HepG2 (cell line): ENCODE measurements at regions not wholly inside any gene's neighbourhood (a gene's known extent, or its start where the extent isn't known, plus 50 kb on each side); places are given as distances from the start of the nearest gene placed in this dataset.

Source experiments
- ATAC-seq: fragments of 200-7000 bp; cut with Tn5 transposase; 3 replicates; pipeline ENCODE4 v1.9.1; 2020; ENCODE audit warnings: mild to moderate bottlenecking, moderate library complexity
- BruUV-seq: library from RNA; stranded (reverse); fragments of 400-500 nt; replicated peaks from 2 replicates; lab custom pipeline; 2021; lab: Mats Ljungman, UMichigan
- CTCF ChIA-PET: fragments of 300-600 bp; formaldehyde crosslinking; extraction: SDS; loops from one replicate; lab custom pipeline; 2021; ENCODE audit warnings: low total read pairs, inconsistent platforms, low intra/inter-chr PET ratio; lab: Yijun Ruan, JAX
- POLR2A ChIA-PET: fragments of 350-600 bp; sonication (Branson Sonifier 250); formaldehyde crosslinking; loops from one replicate; lab custom pipeline; 2020; ENCODE audit warnings: antibody characterized with exemption, inconsistent platforms; lab: Yijun Ruan, JAX
- DNase-seq: peaks from one replicate; pipeline ENCODE4 v3.0.0-alpha.2; 2015; ENCODE audit warnings: low spot score
- FAIRE-seq: peaks from 3 replicates; lab custom pipeline; 2011; peaks lifted over from hg19 to GRCh38; lab: Jason Lieb, UNC
- H2AFZ ChIP-seq: one replicate; pipeline ENCODE4 v1.6.1; 2011; ENCODE audit warnings: low read length, inconsistent platforms
- H3K27ac ChIP-seq: fragments of 300-600 bp; 3 replicates; pipeline ENCODE4 v1.8.0; 2011; ENCODE audit warnings: mixed run types, mild to moderate bottlenecking, mixed read lengths, low read length, inconsistent platforms; ENCODE audit not compliant: insufficient read depth; ENCODE audit errors: extremely low read length
- H3K27me3 ChIP-seq, 2 experiments: fragments of 200-600 bp in 1 of 2; 2 replicates in 1 of 2; 3 replicates in 1 of 2; pipeline versions ENCODE4 v1.6.0 to v1.8.0; 2011; ENCODE audit warnings: low read length in 2 of 2, mild to moderate bottlenecking in 2 of 2, moderate library complexity in 2 of 2, inconsistent platforms in 1 of 2; ENCODE audit not compliant: insufficient read depth in 2 of 2, control insufficient read depth in 1 of 2
- H3K36me3 ChIP-seq, 2 experiments: fragments of 200-600 bp in 1 of 2; replicated peaks in 1 of 2; 2 replicates in 1 of 2; 3 replicates in 1 of 2; pipeline versions ENCODE4 v1.5.1 to v1.8.0; 2011; ENCODE audit warnings: low read length in 2 of 2, inconsistent platforms in 1 of 2; ENCODE audit not compliant: insufficient read depth in 2 of 2, control insufficient read depth in 1 of 2
- H3K4me1 ChIP-seq: 2 replicates; pipeline ENCODE4 v1.5.1; 2012; ENCODE audit warnings: low read length, inconsistent platforms; ENCODE audit not compliant: insufficient read depth
- H3K4me2 ChIP-seq: 2 replicates; pipeline ENCODE4 v1.6.0; 2011; ENCODE audit warnings: low read depth, low read length, inconsistent platforms
- H3K4me3 ChIP-seq, 3 experiments: fragments of 200-600 bp in 1 of 3; sonication (generic), shearing (Covaris generic) in 1 of 3; replicated peaks in 1 of 3; 2 replicates each; pipeline ENCODE4 v1.5.1; 2011 to 2016; ENCODE audit warnings: low read length in 3 of 3, inconsistent platforms in 2 of 3, low read depth in 2 of 3, mild to moderate bottlenecking in 2 of 3, control low read depth in 1 of 3, mixed read lengths in 1 of 3; ENCODE audit not compliant: insufficient read depth in 1 of 3
- H3K79me2 ChIP-seq: one replicate; pipeline ENCODE4 v1.6.1; 2011; ENCODE audit warnings: low read length, inconsistent platforms; ENCODE audit not compliant: insufficient read depth
- H3K9ac ChIP-seq: 2 replicates; pipeline ENCODE4 v1.6.0; 2011; ENCODE audit warnings: mild to moderate bottlenecking, low read depth, low read length, inconsistent platforms; ENCODE audit not compliant: insufficient read depth
- H3K9me3 ChIP-seq: 2 replicates; pipeline ENCODE4 v1.5.1; 2012; ENCODE audit warnings: mild to moderate bottlenecking, low read length
- H4K20me1 ChIP-seq: 2 replicates; pipeline ENCODE4 v1.6.0; 2011; ENCODE audit warnings: inconsistent platforms, mild to moderate bottlenecking, low read length, moderate library complexity; ENCODE audit not compliant: insufficient read depth
- ARNTL ChIP-seq: sonication (generic); formaldehyde crosslinking; IDR thresholded peaks from 2 replicates; pipeline ENCODE4 v1.4.0; 2020; ENCODE audit warnings: mild to moderate bottlenecking, missing genetic modification reagents
- BHLHE40 ChIP-seq: IDR thresholded peaks from 2 replicates; pipeline ENCODE4 v1.6.1; 2011; ENCODE audit warnings: low read length, improper control_type of control experiment
- IKZF1 ChIP-seq: fragments of 450-650 bp; IDR thresholded peaks from 2 replicates; pipeline ENCODE4 v1.7.1; 2016
- JDP2 ChIP-seq: sonication (generic); formaldehyde crosslinking; IDR thresholded peaks from 2 replicates; pipeline ENCODE4 v1.8.1; 2022; ENCODE audit warnings: missing genetic modification reagents, borderline replicate concordance
- KLF15 ChIP-seq: sonication (generic); formaldehyde crosslinking; IDR thresholded peaks from 2 replicates; pipeline ENCODE4 v1.8.1; 2023; ENCODE audit warnings: borderline replicate concordance, mild to moderate bottlenecking, inconsistent platforms, missing genetic modification reagents, mixed read lengths
- MLLT10 ChIP-seq: sonication (generic); formaldehyde crosslinking; IDR thresholded peaks from 2 replicates; pipeline ENCODE4 v1.4.0; 2020; ENCODE audit warnings: missing genetic modification reagents
- PLRG1 ChIP-seq: fragments of 450-650 bp; conservative IDR thresholded peaks from 2 replicates; pipeline ENCODE4 v1.6.1; 2016
- RBM39 ChIP-seq: fragments of 200-400 bp; formaldehyde crosslinking; IDR thresholded peaks from one replicate; pipeline ENCODE4 v1.6.1; 2018; ENCODE audit warnings: antibody characterized with exemption, mild to moderate bottlenecking, low read depth, low read length; ENCODE audit not compliant: poor library complexity, severe bottlenecking
- THYN1 ChIP-seq: sonication (generic); formaldehyde crosslinking; IDR thresholded peaks from 2 replicates; pipeline ENCODE4 v1.8.1; 2023; ENCODE audit warnings: low read depth, mild to moderate bottlenecking, moderate library complexity, missing genetic modification reagents, borderline replicate concordance
- U2AF1 ChIP-seq: fragments of 200-400 bp; formaldehyde crosslinking; optimal IDR thresholded peaks from 2 replicates; pipeline ENCODE3; 2017; ENCODE audit warnings: mild to moderate bottlenecking, low read depth, low read length
- ZNF10 ChIP-seq: sonication (generic); formaldehyde crosslinking; IDR thresholded peaks from 2 replicates; pipeline ENCODE4 v1.4.0; 2020; ENCODE audit warnings: mild to moderate bottlenecking, low read depth, missing genetic modification reagents, borderline replicate concordance
- ZNF484 ChIP-seq: sonication (generic); formaldehyde crosslinking; IDR thresholded peaks from 2 replicates; pipeline ENCODE4 v1.5.1; 2020; ENCODE audit warnings: mild to moderate bottlenecking, low read depth, missing genetic modification reagents, borderline replicate concordance
- ZNF879 ChIP-seq: sonication (generic); formaldehyde crosslinking; IDR thresholded peaks from 2 replicates; pipeline ENCODE4 v1.8.1; 2023; ENCODE audit warnings: missing genetic modification reagents
- WGBS: methylation state at CpG from one replicate; pipeline ENCODE4 v1.1.6; 2017; ENCODE audit warnings: low lambda C conversion rate; 5-methylcytosine and 5-hydroxymethylcytosine counted together
- in situ Hi-C: cut with HindIII; loops from 2 replicates; pipeline ENCODE4 v1.10.0; 2017; ENCODE audit warnings: low pct_unique_long_range_greater_than_20kb; ENCODE audit not compliant: extremely low pct_ligation_motif_present
- intact Hi-C: fragments of 100-400 bp; cut with micrococcal nuclease; formaldehyde crosslinking; loops from one replicate; pipeline ENCODE4 v1.10.0; 2022; ENCODE audit not compliant: unreplicated experiment
- TF ChIP-seq, protein P1 (sequence below): sonication (generic); formaldehyde crosslinking; IDR thresholded peaks from 2 replicates; pipeline ENCODE4 v1.5.1; 2020; ENCODE audit warnings: missing genetic modification reagents, mild to moderate bottlenecking, borderline replicate concordance
- TF ChIP-seq, protein P2 (sequence below): sonication (generic); formaldehyde crosslinking; IDR thresholded peaks from 2 replicates; pipeline ENCODE4 v1.4.0; 2020; ENCODE audit warnings: missing genetic modification reagents

- H2AFZ ChIP-seq: no peak overlapping the region
- H3K4me2 ChIP-seq: no peak overlapping the region
- no peak for TF ChIP-seq U2AF1
- no peaks in the 10 kb centered on the region for H3K27me3 ChIP-seq
- no TSS peak for BruUV-seq
- H4K20me1 ChIP-seq: no peaks in the 10 kb centered on the region
- no peaks in the 10 kb centered on the region for H3K79me2 ChIP-seq
- no peak overlapping the region for H3K9ac ChIP-seq
- no peak overlapping the region for H3K4me3 ChIP-seq
- no peak overlapping the region for H3K27ac ChIP-seq
- DNase-seq (no peak), FAIRE-seq (no peak), ATAC-seq (no peak)
- no peaks in the 10 kb centered on the region for H3K9me3 ChIP-seq
- POLR2A ChIA-PET: no interaction called here
- H3K36me3 ChIP-seq: no peaks in the 10 kb centered on the region
- in situ Hi-C loops: no loop called here
- H3K4me1 ChIP-seq: no peaks in the 10 kb centered on the region
- WGBS: 6% methylated on average over 1 of the region's 1 CpG
- CTCF ChIA-PET: no interaction called here
- intact Hi-C loops: no loop called here
Measured at GRCh38 chr1:227372726-227373130, 54.4 kb upstream of the CDC42BPA start.

DNA sequence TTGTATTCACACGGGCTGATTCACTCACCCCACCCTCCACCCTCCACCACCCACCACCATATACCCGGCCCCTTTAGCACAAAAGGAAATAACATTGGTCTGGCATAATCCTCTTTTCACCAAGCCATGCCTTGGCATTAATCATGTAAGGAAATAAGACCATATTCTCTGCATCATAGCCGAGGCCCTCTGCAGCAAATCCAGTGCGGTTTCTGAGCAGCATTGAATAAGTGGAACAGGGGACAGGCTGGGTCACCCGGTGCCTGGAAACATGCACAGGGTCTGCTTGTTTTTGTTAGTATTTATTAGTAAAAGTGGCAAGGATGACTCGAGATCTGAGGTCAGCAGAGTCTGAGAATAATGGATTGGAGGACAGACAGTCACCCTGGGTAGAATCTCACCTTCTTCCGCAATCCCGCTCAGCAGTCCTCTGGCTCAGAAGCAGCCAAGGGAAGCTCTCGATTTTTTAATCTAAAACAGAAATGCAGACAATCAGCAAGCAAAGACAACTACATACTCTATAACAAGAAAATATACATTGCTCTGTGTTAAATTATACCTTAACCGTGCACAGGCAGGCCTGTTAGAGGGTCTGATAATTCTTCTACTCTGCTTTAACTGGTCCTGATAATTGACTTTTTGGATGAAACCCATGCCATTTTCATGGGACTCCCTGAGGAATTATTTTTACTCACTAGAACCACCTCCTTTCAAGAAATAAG lies 52.4 kb upstream of the CDC42BPA start:
- no peak overlapping the region for H3K4me3 ChIP-seq
- no peak overlapping the region for H3K4me2 ChIP-seq
- H2AFZ ChIP-seq: no peak overlapping the region
- H3K27me3 ChIP-seq: no peaks in the 10 kb centered on the region
- no peak overlapping the region for H3K9ac ChIP-seq
- ChIA-PET CTCF (no interaction called here), POLR2A (no interaction called here)
- no peaks in the 10 kb centered on the region for H3K4me1 ChIP-seq
- no peaks in the 10 kb centered on the region for H3K79me2 ChIP-seq
- no peak overlapping the region for H3K27ac ChIP-seq
- H4K20me1 ChIP-seq: no peaks in the 10 kb centered on the region
- no peaks in the 10 kb centered on the region for H3K36me3 ChIP-seq
- no TSS peak for BruUV-seq
- WGBS: 40% methylated on average over 10 of the region's 10 CpGs
- ATAC-seq: no peak
- no peak for FAIRE-seq
- in situ Hi-C loops (no loop called here), intact Hi-C loops (no loop called here)
- H3K9me3 ChIP-seq: no peaks in the 10 kb centered on the region
- no peak for DNase-seq
- no peak for TF ChIP-seq ZNF484 (CRISPR knock-in tag)
- TF ChIP-seq BHLHE40: no peak
- no peak for TF ChIP-seq ZNF879 (CRISPR knock-in tag)
- no peak for TF ChIP-seq RBM39
- no peak for TF ChIP-seq ZNF10 (CRISPR knock-in tag)
- no peak for TF ChIP-seq JDP2 (CRISPR knock-in tag)
- TF ChIP-seq, protein P1, sequence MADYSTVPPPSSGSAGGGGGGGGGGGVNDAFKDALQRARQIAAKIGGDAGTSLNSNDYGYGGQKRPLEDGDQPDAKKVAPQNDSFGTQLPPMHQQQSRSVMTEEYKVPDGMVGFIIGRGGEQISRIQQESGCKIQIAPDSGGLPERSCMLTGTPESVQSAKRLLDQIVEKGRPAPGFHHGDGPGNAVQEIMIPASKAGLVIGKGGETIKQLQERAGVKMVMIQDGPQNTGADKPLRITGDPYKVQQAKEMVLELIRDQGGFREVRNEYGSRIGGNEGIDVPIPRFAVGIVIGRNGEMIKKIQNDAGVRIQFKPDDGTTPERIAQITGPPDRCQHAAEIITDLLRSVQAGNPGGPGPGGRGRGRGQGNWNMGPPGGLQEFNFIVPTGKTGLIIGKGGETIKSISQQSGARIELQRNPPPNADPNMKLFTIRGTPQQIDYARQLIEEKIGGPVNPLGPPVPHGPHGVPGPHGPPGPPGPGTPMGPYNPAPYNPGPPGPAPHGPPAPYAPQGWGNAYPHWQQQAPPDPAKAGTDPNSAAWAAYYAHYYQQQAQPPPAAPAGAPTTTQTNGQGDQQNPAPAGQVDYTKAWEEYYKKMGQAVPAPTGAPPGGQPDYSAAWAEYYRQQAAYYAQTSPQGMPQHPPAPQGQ: no peak
- no peak for TF ChIP-seq KLF15 (CRISPR knock-in tag)
- no peak for TF ChIP-seq ARNTL
- no peak for TF ChIP-seq THYN1 (CRISPR knock-in tag)
- TF ChIP-seq MLLT10: no peak
- no peak for TF ChIP-seq PLRG1
- TF ChIP-seq IKZF1: no peak
- TF ChIP-seq, protein P2, sequence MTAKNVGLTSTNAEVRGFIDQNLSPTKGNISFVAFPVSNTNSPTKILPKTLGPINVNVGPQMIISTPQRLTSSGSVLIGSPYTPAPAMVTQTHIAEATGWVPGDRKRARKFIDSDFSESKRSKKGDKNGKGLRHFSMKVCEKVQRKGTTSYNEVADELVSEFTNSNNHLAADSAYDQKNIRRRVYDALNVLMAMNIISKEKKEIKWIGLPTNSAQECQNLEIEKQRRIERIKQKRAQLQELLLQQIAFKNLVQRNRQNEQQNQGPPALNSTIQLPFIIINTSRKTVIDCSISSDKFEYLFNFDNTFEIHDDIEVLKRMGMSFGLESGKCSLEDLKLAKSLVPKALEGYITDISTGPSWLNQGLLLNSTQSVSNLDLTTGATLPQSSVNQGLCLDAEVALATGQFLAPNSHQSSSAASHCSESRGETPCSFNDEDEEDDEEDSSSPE (CRISPR knock-in tag): no peak
